OCI-LY3 (cell line): ENCODE measurements at regions not wholly inside any gene's neighbourhood (a gene's known extent, or its start where the extent isn't known, plus 50 kb on each side); places are given as distances from the start of the nearest gene placed in this dataset.

Experiments used
- H2AFZ ChIP-seq: fragments of 200-600, 300-600 bp; shearing (Covaris generic); 2 replicates; pipeline ENCODE4 v1.6.0; 2014; ENCODE audit warnings: antibody characterized with exemption, low read depth, low read length
- H3K27ac ChIP-seq: fragments of 200-600, 300-600 bp; sonication (generic); 2 replicates; pipeline ENCODE4 v1.5.1; 2014; ENCODE audit warnings: mild to moderate bottlenecking, low read length, moderate library complexity, mixed read lengths
- H3K27me3 ChIP-seq: fragments of 200-600, 300-600 bp; sonication (generic); 2 replicates; pipeline ENCODE4 v1.6.1; 2014; ENCODE audit warnings: low read depth, low read length, mixed read lengths
- H3K36me3 ChIP-seq: fragments of 200-600, 300-600 bp; sonication (generic); replicated peaks from 2 replicates; pipeline ENCODE3; 2014; ENCODE audit warnings: low read depth, low read length, mixed read lengths
- H3K4me1 ChIP-seq: fragments of 300-600, 200-600 bp; sonication (generic); 2 replicates; pipeline ENCODE4 v1.6.1; 2014; ENCODE audit warnings: low read length, mixed read lengths
- H3K4me2 ChIP-seq: fragments of 200-600, 300-600 bp; sonication (generic); 2 replicates; pipeline ENCODE4 v1.6.1; 2014; ENCODE audit warnings: low read length, mixed read lengths
- H3K4me3 ChIP-seq: fragments of 300-600, 200-600 bp; sonication (generic); 2 replicates; pipeline ENCODE4 v1.5.1; 2014; ENCODE audit warnings: antibody characterized with exemption, mild to moderate bottlenecking, low read length, moderate library complexity
- H3K79me2 ChIP-seq: fragments of 300-600, 200-600 bp; shearing (Covaris generic); 2 replicates; pipeline ENCODE4 v1.6.1; 2014; ENCODE audit warnings: mild to moderate bottlenecking, low read length, mixed read lengths
- H3K9ac ChIP-seq: fragments of 300-600, 200-600 bp; shearing (Covaris generic); 2 replicates; pipeline ENCODE4 v1.6.0; 2014; ENCODE audit warnings: mild to moderate bottlenecking, low read length, moderate library complexity
- H3K9me3 ChIP-seq: fragments of 200-600, 300-600 bp; shearing (Covaris generic); 2 replicates; pipeline ENCODE4 v1.6.1; 2014; ENCODE audit warnings: low read length, mixed read lengths; ENCODE audit not compliant: insufficient read depth
- H4K20me1 ChIP-seq: fragments of 200-600, 300-600 bp; sonication (generic); 2 replicates; pipeline ENCODE4 v1.6.1; 2016; ENCODE audit warnings: low read length, mixed read lengths; ENCODE audit not compliant: insufficient read depth
- EZH2phosphoT487 ChIP-seq: fragments of 200-600 bp; shearing (Covaris generic); IDR thresholded peaks from 2 replicates; pipeline ENCODE4 v1.6.1; 2018; ENCODE audit warnings: antibody characterized with exemption, mixed run types, low read depth
- TF ChIP-seq, protein P1 (sequence below): fragments of 200-600, 300-600 bp; sonication (generic); IDR thresholded peaks from 2 replicates; pipeline ENCODE4 v1.5.1; 2014; ENCODE audit warnings: antibody characterized with exemption, low read length, low read depth

DNA sequence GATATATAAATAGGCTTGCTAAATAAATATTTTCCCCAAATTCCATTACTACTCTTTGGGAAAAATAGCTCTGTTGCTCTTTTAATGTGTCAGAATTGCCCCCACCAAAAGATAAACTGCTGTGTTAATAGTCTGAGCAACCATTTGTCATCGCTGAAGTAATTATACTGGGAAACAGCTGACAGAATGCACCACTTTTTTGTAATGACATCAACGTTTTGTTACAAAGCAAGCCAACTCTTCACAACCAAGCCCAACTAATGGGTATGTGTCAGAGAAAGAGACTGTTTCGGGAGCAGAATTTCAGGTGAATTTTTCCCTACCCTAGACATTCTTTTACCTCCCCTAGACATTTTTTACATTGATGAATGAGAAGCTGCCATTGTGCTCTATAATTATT is 405.0 kb upstream of the MAGEB18 start:
- Histone ChIP-seq H3K4me1 (no peaks in the 10 kb centered on the region), H3K27me3 (no peaks in the 10 kb centered on the region), H4K20me1 (no peaks in the 10 kb centered on the region), H3K27ac (no peak overlapping the region), H3K4me2 (no peak overlapping the region), H3K79me2 (no peaks in the 10 kb centered on the region), H3K9ac (no peak overlapping the region), H3K4me3 (no peak overlapping the region), H3K9me3 (no peaks in the 10 kb centered on the region), H3K36me3 (no peaks in the 10 kb centered on the region), H2AFZ (no peak overlapping the region)
- TF ChIP-seq, protein P1, sequence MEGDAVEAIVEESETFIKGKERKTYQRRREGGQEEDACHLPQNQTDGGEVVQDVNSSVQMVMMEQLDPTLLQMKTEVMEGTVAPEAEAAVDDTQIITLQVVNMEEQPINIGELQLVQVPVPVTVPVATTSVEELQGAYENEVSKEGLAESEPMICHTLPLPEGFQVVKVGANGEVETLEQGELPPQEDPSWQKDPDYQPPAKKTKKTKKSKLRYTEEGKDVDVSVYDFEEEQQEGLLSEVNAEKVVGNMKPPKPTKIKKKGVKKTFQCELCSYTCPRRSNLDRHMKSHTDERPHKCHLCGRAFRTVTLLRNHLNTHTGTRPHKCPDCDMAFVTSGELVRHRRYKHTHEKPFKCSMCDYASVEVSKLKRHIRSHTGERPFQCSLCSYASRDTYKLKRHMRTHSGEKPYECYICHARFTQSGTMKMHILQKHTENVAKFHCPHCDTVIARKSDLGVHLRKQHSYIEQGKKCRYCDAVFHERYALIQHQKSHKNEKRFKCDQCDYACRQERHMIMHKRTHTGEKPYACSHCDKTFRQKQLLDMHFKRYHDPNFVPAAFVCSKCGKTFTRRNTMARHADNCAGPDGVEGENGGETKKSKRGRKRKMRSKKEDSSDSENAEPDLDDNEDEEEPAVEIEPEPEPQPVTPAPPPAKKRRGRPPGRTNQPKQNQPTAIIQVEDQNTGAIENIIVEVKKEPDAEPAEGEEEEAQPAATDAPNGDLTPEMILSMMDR, result no peak
- no peak for TF ChIP-seq EZH2phosphoT487

DNA sequence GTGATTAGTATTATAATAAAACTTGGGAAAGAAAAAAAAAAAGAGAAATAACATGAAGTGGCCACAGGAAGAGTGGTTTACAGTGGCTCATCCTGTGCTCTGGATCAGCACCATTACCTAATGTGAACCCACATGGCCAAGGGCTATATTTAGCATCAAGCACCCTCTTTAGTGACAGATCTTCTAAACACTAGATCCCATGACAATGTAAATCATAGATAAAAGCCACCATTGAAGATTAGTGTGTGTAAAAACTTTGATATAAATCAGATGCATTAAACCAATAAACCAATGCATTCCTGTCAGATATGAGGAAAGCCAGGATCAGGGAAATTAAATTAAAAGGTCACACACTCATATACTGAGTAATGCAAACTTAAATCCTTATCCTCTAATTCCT is 400.6 kb upstream of the MAGEB18 start:
- Histone ChIP-seq H3K4me3 (no peak overlapping the region), H2AFZ (no peak overlapping the region), H3K4me2 (no peak overlapping the region), H3K27ac (no peak overlapping the region), H4K20me1 (no peaks in the 10 kb centered on the region), H3K79me2 (no peaks in the 10 kb centered on the region), H3K36me3 (no peaks in the 10 kb centered on the region), H3K4me1 (peaks cover 3% of the 10 kb centered on the region), H3K9me3 (no peaks in the 10 kb centered on the region), H3K27me3 (no peaks in the 10 kb centered on the region), H3K9ac (no peak overlapping the region)
- TF ChIP-seq, protein P1, result no peak
- TF ChIP-seq EZH2phosphoT487, result no peak

DNA sequence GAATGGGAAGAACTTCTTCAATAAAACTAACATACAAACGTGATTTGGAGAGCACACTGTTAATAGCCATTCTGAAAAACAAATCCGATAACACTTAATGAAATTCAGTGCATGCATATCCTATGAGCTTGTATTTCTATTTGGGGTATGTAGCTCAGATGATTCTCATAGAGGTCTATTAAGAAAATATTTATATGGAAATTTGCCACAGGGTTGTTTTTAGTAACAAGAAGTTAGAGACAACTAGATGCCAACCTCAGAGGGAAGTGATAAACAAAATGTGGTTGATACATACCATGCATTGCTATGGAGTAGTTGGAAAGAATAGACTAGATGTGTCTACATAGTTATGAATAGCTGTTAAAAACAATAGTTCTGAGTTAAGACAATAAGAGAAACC is 395.8 kb upstream of the MAGEB18 start:
- H3K27ac ChIP-seq, result no peak overlapping the region
- H4K20me1 ChIP-seq, result no peaks in the 10 kb centered on the region
- peaks cover 9% of the 10 kb centered on the region for H3K4me1 ChIP-seq
- no peak overlapping the region for H3K9ac ChIP-seq
- H3K27me3 ChIP-seq, result no peaks in the 10 kb centered on the region
- no peak overlapping the region for H3K4me3 ChIP-seq
- H2AFZ ChIP-seq, result no peak overlapping the region
- H3K36me3 ChIP-seq, result no peaks in the 10 kb centered on the region
- H3K79me2 ChIP-seq, result no peaks in the 10 kb centered on the region
- no peaks in the 10 kb centered on the region for H3K9me3 ChIP-seq
- H3K4me2 ChIP-seq, result no peak overlapping the region
- no peak for TF ChIP-seq EZH2phosphoT487
- TF ChIP-seq, protein P1, result no peak

DNA sequence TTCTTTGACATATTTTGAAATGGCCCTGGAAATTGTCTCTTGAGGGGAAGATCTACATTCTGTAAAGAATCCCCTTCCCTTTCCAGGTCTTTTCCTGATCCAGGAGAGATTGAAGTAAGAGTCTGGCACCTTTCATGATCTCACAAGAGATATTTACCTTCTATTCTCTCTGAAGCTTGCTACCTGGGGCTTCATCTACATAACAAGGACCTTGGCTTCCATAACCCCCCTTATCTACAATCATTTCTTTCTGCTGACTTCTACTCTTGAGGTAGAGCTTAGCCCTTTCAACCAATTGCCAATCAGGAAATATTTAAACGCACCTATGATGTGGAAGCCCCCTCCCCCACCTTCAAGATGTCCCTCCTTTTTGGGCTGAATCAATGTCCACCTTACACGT is 383.7 kb upstream of the MAGEB18 start:
- H3K9ac ChIP-seq, result no peak overlapping the region
- H3K27me3 ChIP-seq, result no peaks in the 10 kb centered on the region
- TF ChIP-seq, protein P1, result no peak
- no peak for TF ChIP-seq EZH2phosphoT487
- H3K4me2 ChIP-seq, result no peak overlapping the region
- no peaks in the 10 kb centered on the region for H3K4me1 ChIP-seq
- H2AFZ ChIP-seq, result no peak overlapping the region
- H3K9me3 ChIP-seq, result no peaks in the 10 kb centered on the region
- no peak overlapping the region for H3K27ac ChIP-seq
- H3K36me3 ChIP-seq, result no peaks in the 10 kb centered on the region
- no peaks in the 10 kb centered on the region for H3K79me2 ChIP-seq
- H3K4me3 ChIP-seq, result no peak overlapping the region
- no peaks in the 10 kb centered on the region for H4K20me1 ChIP-seq
